HCT116 (cell line): ENCODE measurements at regions not wholly inside any gene's neighbourhood (a gene's known extent, or its start where the extent isn't known, plus 50 kb on each side); places are given as distances from the start of the nearest gene placed in this dataset.

Source experiments
- ATAC-seq: fragments of 200-7000 bp; cut with Tn5 transposase; 2 replicates; pipeline ENCODE4 v1.9.1; 2020; ENCODE audit warnings: mild to moderate bottlenecking, moderate library complexity
- BruUV-seq: library from RNA; stranded (reverse); fragments of 400-500 nt; replicated peaks from 2 replicates; lab custom pipeline; 2021; lab: Mats Ljungman, UMichigan
- CTCF ChIA-PET: fragments of 300-600 bp; sonication (Branson Sonifier 250); formaldehyde crosslinking; loops from one replicate; lab custom pipeline; 2021; ENCODE audit warnings: antibody characterized with exemption; lab: Charles Lee
- POLR2A ChIA-PET: fragments of 300-600, 350-600 bp; sonication (Branson Sonifier 250); formaldehyde crosslinking; loops from one replicate; lab custom pipeline; 2021; ENCODE audit warnings: antibody characterized with exemption; lab: Charles Lee
- RAD21 ChIA-PET, 2 experiments: fragments of 300-600 bp; sonication (Branson Sonifier 250); formaldehyde crosslinking; loops; one replicate each; lab custom pipeline; 2023; ENCODE audit warnings: low total read pairs in 2 of 2; ENCODE audit not compliant: uncharacterized antibody in 2 of 2, unreplicated experiment in 2 of 2, low non-redundant PET in 1 of 2; lab: Charles Lee
- DNase-seq: peaks from one replicate; pipeline ENCODE4 v3.0.0-alpha.2; 2010; ENCODE audit warnings: low read depth, low spot score
- H2AFZ ChIP-seq: fragments of 200-600 bp; shearing (Covaris generic), sonication (generic); 2 replicates; pipeline ENCODE4 v1.6.1; 2017; ENCODE audit warnings: low read depth, mixed run types, mixed read lengths, antibody characterized with exemption, low read length; ENCODE audit not compliant: poor library complexity, severe bottlenecking
- H3K27ac ChIP-seq: 2 replicates; pipeline ENCODE4 v1.5.1; 2012; ENCODE audit warnings: low read depth, low read length
- H3K27me3 ChIP-seq: fragments of 200-600 bp; sonication (generic); 2 replicates; pipeline ENCODE4 v1.6.1; 2016; ENCODE audit warnings: mixed run types, low read length, mixed read lengths; ENCODE audit not compliant: insufficient read depth
- H3K36me3 ChIP-seq, 2 experiments: fragments of 200-500 bp in 1 of 2; fragments of 200-600 bp in 1 of 2; sonication (Bioruptor generic) in 1 of 2; sonication (generic) in 1 of 2; 2 replicates each; pipeline versions ENCODE4 v1.5.1 to v1.6.1; 2014 to 2016; ENCODE audit warnings: low read length in 2 of 2, inconsistent platforms in 1 of 2, mixed read lengths in 1 of 2, mixed run types in 1 of 2; ENCODE audit not compliant: insufficient read depth in 2 of 2, control insufficient read depth in 1 of 2
- H3K4me1 ChIP-seq, 2 experiments: fragments of 200-600 bp in 1 of 2; sonication (generic) in 1 of 2; 2 replicates each; pipeline versions ENCODE4 v1.5.1 to v1.6.1; 2012 to 2017; ENCODE audit warnings: low read length in 2 of 2, inconsistent platforms in 1 of 2, mild to moderate bottlenecking in 1 of 2, mixed read lengths in 1 of 2, mixed run types in 1 of 2, moderate library complexity in 1 of 2; ENCODE audit not compliant: insufficient read depth in 2 of 2, control insufficient read depth in 1 of 2
- H3K4me2 ChIP-seq: fragments of 200-600 bp; sonication (generic); 2 replicates; pipeline ENCODE4 v1.6.1; 2017; ENCODE audit warnings: mixed run types, low read length, mixed read lengths
- H3K4me3 ChIP-seq, 2 experiments: fragments of 200-600 bp in 1 of 2; sonication (generic) in 1 of 2; replicated peaks in 1 of 2; 2 replicates each; pipeline ENCODE4 v1.5.1; 2011 to 2016; ENCODE audit warnings: low read length in 2 of 2, control low read depth in 1 of 2, low read depth in 1 of 2, mild to moderate bottlenecking in 1 of 2, mixed read lengths in 1 of 2, mixed run types in 1 of 2
- H3K79me2 ChIP-seq: fragments of 200-600 bp; sonication (generic); 2 replicates; pipeline ENCODE4 v1.6.1; 2017; ENCODE audit warnings: mild to moderate bottlenecking, mixed run types, low read length, moderate library complexity, mixed read lengths; ENCODE audit not compliant: insufficient read depth
- H3K9ac ChIP-seq: fragments of 200-600 bp; sonication (generic); 2 replicates; pipeline ENCODE4 v1.6.1; 2016; ENCODE audit warnings: low read length, mixed read lengths
- H3K9me2 ChIP-seq: fragments of 200-600 bp; sonication (generic), shearing (Covaris generic); 2 replicates; pipeline ENCODE4 v1.6.1; 2017; ENCODE audit warnings: mixed run types, mild to moderate bottlenecking, moderate library complexity; ENCODE audit not compliant: insufficient read depth
- H3K9me3 ChIP-seq, 2 experiments: fragments of 200-500 bp in 1 of 2; fragments of 200-600 bp in 1 of 2; sonication (Bioruptor generic) in 1 of 2; sonication (generic) in 1 of 2; 2 replicates each; pipeline ENCODE4 v1.6.1; 2014 to 2017; ENCODE audit warnings: low read length in 2 of 2, mixed read lengths in 2 of 2, inconsistent platforms in 1 of 2, low read depth in 1 of 2, mild to moderate bottlenecking in 1 of 2, mixed run types in 1 of 2, moderate library complexity in 1 of 2; ENCODE audit not compliant: control insufficient read depth in 1 of 2, insufficient read depth in 1 of 2
- H4K20me1 ChIP-seq: fragments of 200-600 bp; sonication (generic), shearing (Covaris generic); 2 replicates; pipeline ENCODE4 v1.6.1; 2017; ENCODE audit warnings: mixed run types, mild to moderate bottlenecking, moderate library complexity; ENCODE audit not compliant: insufficient read depth
- CBX3 ChIP-seq: IDR thresholded peaks from 2 replicates; pipeline ENCODE4 v1.6.1; 2012; ENCODE audit warnings: low read depth
- CEBPB ChIP-seq: IDR thresholded peaks from 2 replicates; pipeline ENCODE4 v1.6.1; 2012; ENCODE audit warnings: low read depth
- EGR1 ChIP-seq: IDR thresholded peaks from 2 replicates; pipeline ENCODE4 v1.6.1; 2012; ENCODE audit warnings: low read depth
- ELF1 ChIP-seq: IDR thresholded peaks from 2 replicates; pipeline ENCODE4 v1.6.1; 2012; ENCODE audit warnings: low read depth, borderline replicate concordance
- EZH2phosphoT487 ChIP-seq: fragments of 200-600 bp; IDR thresholded peaks from 2 replicates; pipeline ENCODE4 v1.6.1; 2018; ENCODE audit warnings: antibody characterized with exemption, borderline replicate concordance
- FOSL1 ChIP-seq: IDR thresholded peaks from 2 replicates; pipeline ENCODE4 v1.6.1; 2012; ENCODE audit warnings: low read depth
- JUND ChIP-seq: IDR thresholded peaks from 2 replicates; pipeline ENCODE4 v1.6.1; 2012
- POLR2A ChIP-seq: IDR thresholded peaks from 2 replicates; pipeline ENCODE4 v1.7.0; 2011; ENCODE audit warnings: borderline replicate concordance; ENCODE audit not compliant: insufficient read depth, insufficient read length; ENCODE audit errors: extremely low read depth
- POLR2AphosphoS5 ChIP-seq: IDR thresholded peaks from 2 replicates; pipeline ENCODE4 v1.6.1; 2011; ENCODE audit warnings: mild to moderate bottlenecking, low read depth, low read length, moderate library complexity
- SIN3A ChIP-seq: IDR thresholded peaks from 2 replicates; pipeline ENCODE4 v1.6.1; 2012; ENCODE audit warnings: low read depth
- SP1 ChIP-seq: IDR thresholded peaks from 2 replicates; pipeline ENCODE4 v1.6.1; 2012; ENCODE audit warnings: low read depth
- SRF ChIP-seq: IDR thresholded peaks from 2 replicates; pipeline ENCODE4 v1.6.1; 2012; ENCODE audit warnings: low read depth
- TCF7L2 ChIP-seq: IDR thresholded peaks from 2 replicates; pipeline ENCODE4 v1.7.0; 2011; ENCODE audit warnings: borderline replicate concordance, inconsistent platforms; ENCODE audit not compliant: insufficient read depth, insufficient read length; ENCODE audit errors: extremely low read depth
- ZBTB33 ChIP-seq: IDR thresholded peaks from 2 replicates; pipeline ENCODE4 v1.6.1; 2011; ENCODE audit warnings: mild to moderate bottlenecking, low read length, moderate library complexity; ENCODE audit not compliant: insufficient replicate concordance; ENCODE audit errors: extremely low read depth
- ZFX ChIP-seq: fragments of 450-650 bp; IDR thresholded peaks from 2 replicates; pipeline ENCODE4 v1.6.1; 2017
- intact Hi-C: fragments of 100-400 bp; cut with micrococcal nuclease; formaldehyde crosslinking; loops from 2 replicates; pipeline ENCODE4 v1.10.0; 2022
- TF ChIP-seq, protein P1 (sequence below): IDR thresholded peaks from 2 replicates; pipeline ENCODE4 v1.6.1; 2012

- no peak overlapping the region for H3K9ac ChIP-seq
- H3K27me3 ChIP-seq: no peaks in the 10 kb centered on the region
- RAD21 ChIA-PET: no interaction called here
- DNase-seq (no peak), ATAC-seq (no peak)
- no peaks in the 10 kb centered on the region for H3K36me3 ChIP-seq
- H2AFZ ChIP-seq: no peak overlapping the region
- CTCF ChIA-PET: interaction anchor here (1.2 kb wide), 1 partner anchor 16 kb away, joined by 4 read pairs; no protein-coding TSS in a partner anchor
- TF ChIP-seq EGR1: no peak
- no peak for TF ChIP-seq FOSL1
- TF ChIP-seq CBX3: no peak
- no peak for TF ChIP-seq POLR2AphosphoS5
- no peak for TF ChIP-seq SP1
- TF ChIP-seq ZFX: no peak
- no peak for TF ChIP-seq SRF
- intact Hi-C loops: no loop called here
- POLR2A ChIA-PET: no interaction called here
- H3K27ac ChIP-seq: no peak overlapping the region
- H3K4me3 ChIP-seq: no peak overlapping the region
- H3K4me1 ChIP-seq: no peaks in the 10 kb centered on the region
- H3K9me2 ChIP-seq: no peaks in the 10 kb centered on the region
- H4K20me1 ChIP-seq: no peaks in the 10 kb centered on the region
- no TSS peak for BruUV-seq
- no peaks in the 10 kb centered on the region for H3K79me2 ChIP-seq
- no peaks in the 10 kb centered on the region for H3K9me3 ChIP-seq
- H3K4me2 ChIP-seq: no peak overlapping the region
These were observed 604.0 kb upstream of the AGTR1 start for GRCh38 chr3:148093753-148094152.

DNA sequence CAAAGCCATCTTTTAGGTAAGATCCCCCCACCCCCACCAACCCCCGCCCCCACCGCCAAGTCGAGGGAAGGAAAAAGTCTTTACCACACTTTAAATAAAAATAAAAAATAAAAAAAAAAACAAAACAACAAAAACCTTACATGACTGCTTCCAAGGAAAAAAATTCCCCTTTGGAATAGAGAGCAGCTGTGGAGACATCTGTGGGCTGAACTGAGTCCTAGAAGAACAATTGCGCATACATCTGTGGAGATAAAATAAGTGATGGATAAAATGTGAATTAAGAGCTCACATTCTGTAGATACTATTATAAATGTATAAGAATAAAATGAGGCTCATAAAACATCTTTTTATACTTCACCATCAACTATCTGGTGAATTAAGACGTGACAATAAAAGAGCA is 601.7 kb upstream of the AGTR1 start:
- no peaks in the 10 kb centered on the region for H3K9me3 ChIP-seq
- H3K79me2 ChIP-seq: no peaks in the 10 kb centered on the region
- H3K9me2 ChIP-seq: no peaks in the 10 kb centered on the region
- H3K36me3 ChIP-seq: no peaks in the 10 kb centered on the region
- no peaks in the 10 kb centered on the region for H4K20me1 ChIP-seq
- no TSS peak for BruUV-seq
- TF ChIP-seq POLR2AphosphoS5 (no peak), ZBTB33 (no peak), EZH2phosphoT487 (no peak), CEBPB (no peak), ELF1 (no peak), EGR1 (no peak), SP1 (no peak), SRF (no peak), TCF7L2 (no peak), SIN3A (no peak), POLR2A (no peak), JUND (no peak)
- TF ChIP-seq, protein P1, sequence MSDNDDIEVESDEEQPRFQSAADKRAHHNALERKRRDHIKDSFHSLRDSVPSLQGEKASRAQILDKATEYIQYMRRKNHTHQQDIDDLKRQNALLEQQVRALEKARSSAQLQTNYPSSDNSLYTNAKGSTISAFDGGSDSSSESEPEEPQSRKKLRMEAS: no peak
- ChIA-PET CTCF (no interaction called here), RAD21 (no interaction called here), POLR2A (no interaction called here)
- H3K4me2 ChIP-seq: no peak overlapping the region
- no peak overlapping the region for H3K9ac ChIP-seq
- no peaks in the 10 kb centered on the region for H3K4me1 ChIP-seq
- intact Hi-C loops: no loop called here
- H3K4me3 ChIP-seq: no peak overlapping the region
- ATAC-seq: no peak
- H3K27ac ChIP-seq: no peak overlapping the region
- H3K27me3 ChIP-seq: no peaks in the 10 kb centered on the region
- no peak for DNase-seq
- H2AFZ ChIP-seq: no peak overlapping the region
